Lower lobe of right lung (tissue), 2 donors: ENCODE measurements at regions not wholly inside any gene's neighbourhood (a gene's known extent, or its start where the extent isn't known, plus 50 kb on each side); places are given as distances from the start of the nearest gene placed in this dataset.

ENCODE experiments used
- ATAC-seq, 2 donors: fragments of 200-7000 bp; cut with Tn5 transposase; one replicate each; pipeline ENCODE4 v1.9.1; 2020 to 2022; ENCODE audit warnings: mild to moderate bottlenecking in 2 of 2, moderate library complexity in 2 of 2
- DNase-seq: peaks from one replicate; pipeline ENCODE4 v3.0.0-alpha.2; 2020
- H3K27ac ChIP-seq: fragments of 200-600 bp; one replicate; pipeline ENCODE4 v1.8.0; 2022
- H3K27me3 ChIP-seq: fragments of 200-600 bp; one replicate; pipeline ENCODE4 v1.8.0; 2022; ENCODE audit warnings: low read depth
- H3K36me3 ChIP-seq: fragments of 200-600 bp; one replicate; pipeline ENCODE4 v1.8.0; 2022; ENCODE audit warnings: mild to moderate bottlenecking
- H3K4me1 ChIP-seq: fragments of 200-600 bp; one replicate; pipeline ENCODE4 v1.8.0; 2022
- H3K4me3 ChIP-seq: fragments of 200-600 bp; one replicate; pipeline ENCODE4 v1.8.0; 2022; ENCODE audit warnings: mild to moderate bottlenecking
- H3K9me3 ChIP-seq: fragments of 200-600 bp; one replicate; pipeline ENCODE4 v1.8.0; 2022
- CTCF ChIP-seq: fragments of 200-600 bp; IDR thresholded peaks from one replicate; pipeline ENCODE4 v1.8.0; 2022; ENCODE audit warnings: antibody characterized with exemption, mild to moderate bottlenecking
- intact Hi-C: fragments of 100-400 bp; cut with DNase I; formaldehyde crosslinking; loops from one replicate; pipeline ENCODE4 v1.11.0; 2022
- donor health status: DM: no; HTN: yes; CAD: no; lungs with severe emphysema.

- no peaks in the 10 kb centered on the region for H3K27me3 ChIP-seq
- no peak for ATAC-seq
- H3K4me1 ChIP-seq: no peaks in the 10 kb centered on the region
- H3K36me3 ChIP-seq: no peaks in the 10 kb centered on the region
- TF ChIP-seq CTCF: no peak
- H3K27ac ChIP-seq: no peak overlapping the region
- H3K4me3 ChIP-seq: no peak overlapping the region
- DNase-seq: no peak
- intact Hi-C loops: no loop called here
- H3K9me3 ChIP-seq: no peaks in the 10 kb centered on the region
Observed at GRCh38 chr16:51048544-51048943, 102.5 kb downstream of the SALL1 start.

GRCh38 chr16:51045794-51046193 is 105.3 kb downstream of the SALL1 start:
- DNase-seq (no peak), ATAC-seq (no peak)
- no peaks in the 10 kb centered on the region for H3K9me3 ChIP-seq
- no peaks in the 10 kb centered on the region for H3K36me3 ChIP-seq
- no peaks in the 10 kb centered on the region for H3K4me1 ChIP-seq
- H3K4me3 ChIP-seq: no peak overlapping the region
- TF ChIP-seq CTCF: no peak
- H3K27me3 ChIP-seq: no peaks in the 10 kb centered on the region
- intact Hi-C loops: no loop called here
- H3K27ac ChIP-seq: no peak overlapping the region

GRCh38 chr16:51045186-51045585 is 105.9 kb downstream of the SALL1 start:
- Histone ChIP-seq H3K27ac (no peak overlapping the region), H3K27me3 (no peaks in the 10 kb centered on the region), H3K4me3 (no peak overlapping the region), H3K9me3 (no peaks in the 10 kb centered on the region), H3K4me1 (no peaks in the 10 kb centered on the region), H3K36me3 (no peaks in the 10 kb centered on the region)
- no peak for TF ChIP-seq CTCF
- intact Hi-C loops: no loop called here
- no peak for DNase-seq
- ATAC-seq: no peak

- H3K4me1 ChIP-seq: no peaks in the 10 kb centered on the region
- ATAC-seq (no peak), DNase-seq (no peak)
- peaks cover 3% of the 10 kb centered on the region for H3K27me3 ChIP-seq
- no peak overlapping the region for H3K4me3 ChIP-seq
- H3K27ac ChIP-seq: no peak overlapping the region
- no peak for TF ChIP-seq CTCF
- intact Hi-C loops: no loop called here
- no peaks in the 10 kb centered on the region for H3K9me3 ChIP-seq
- no peaks in the 10 kb centered on the region for H3K36me3 ChIP-seq
Observed at GRCh38 chr16:51041546-51041945, 109.5 kb downstream of the SALL1 start.

GRCh38 chr16:51040637-51041036 is 110.4 kb downstream of the SALL1 start:
- Histone ChIP-seq H3K36me3 (no peaks in the 10 kb centered on the region), H3K27ac (no peak overlapping the region), H3K4me3 (no peak overlapping the region), H3K9me3 (no peaks in the 10 kb centered on the region), H3K4me1 (no peaks in the 10 kb centered on the region), H3K27me3 (peaks cover 3% of the 10 kb centered on the region)
- TF ChIP-seq CTCF: no peak
- DNase-seq (no peak), ATAC-seq (no peak)
- intact Hi-C loops: no loop called here
